ENCODE measurements at regions not wholly inside any gene's neighbourhood (a gene's known extent, or its start where the extent isn't known, plus 50 kb on each side); places are given as distances from the start of the nearest gene placed in this dataset.

- DNase-seq (ENCODE audit: low spot score): no peak
- Mint-ChIP-seq H3K9me3 (ENCODE audit: low read depth) (no peaks in the 10 kb centered on the region), H3K4me3 (ENCODE audit: unreplicated experiment) (no peak overlapping the region), H3K36me3 (ENCODE audit: low read depth) (no peaks in the 10 kb centered on the region), H3K27me3 (ENCODE audit: low read depth) (no peaks in the 10 kb centered on the region), H3K4me1 (ENCODE audit: low read depth) (peaks cover 36% of the 10 kb centered on the region), H3K27ac (ENCODE audit: unreplicated experiment) (no peak overlapping the region)
- no peak for TF ChIP-seq CTCF (IDR thresholded peaks at IDR 0.05)
Measured at GRCh38 chr2:71787108-71787415, 333.7 kb downstream of the DYSF start.

- no peak overlapping the region for H3K4me3 Mint-ChIP-seq (ENCODE audit: unreplicated experiment)
- no peaks in the 10 kb centered on the region for H3K27me3 Mint-ChIP-seq (ENCODE audit: low read depth)
- no peak for DNase-seq (ENCODE audit: low spot score)
- H3K36me3 Mint-ChIP-seq (ENCODE audit: low read depth): no peaks in the 10 kb centered on the region
- H3K9me3 Mint-ChIP-seq (ENCODE audit: low read depth): no peaks in the 10 kb centered on the region
- TF ChIP-seq CTCF (IDR thresholded peaks at IDR 0.05): no peak
- no peak overlapping the region for H3K27ac Mint-ChIP-seq (ENCODE audit: unreplicated experiment)
- peaks cover 39% of the 10 kb centered on the region for H3K4me1 Mint-ChIP-seq (ENCODE audit: low read depth)
Measured at GRCh38 chr2:71786291-71787107, 333.1 kb downstream of the DYSF start.

- peaks cover 40% of the 10 kb centered on the region for H3K4me1 Mint-ChIP-seq (ENCODE audit: low read depth)
- H3K27me3 Mint-ChIP-seq (ENCODE audit: low read depth): peaks cover 5% of the 10 kb centered on the region
- no peak overlapping the region for H3K27ac Mint-ChIP-seq (ENCODE audit: unreplicated experiment)
- H3K36me3 Mint-ChIP-seq (ENCODE audit: low read depth): no peaks in the 10 kb centered on the region
- H3K9me3 Mint-ChIP-seq (ENCODE audit: low read depth): no peaks in the 10 kb centered on the region
- no peak for TF ChIP-seq CTCF (IDR thresholded peaks at IDR 0.05)
- DNase-seq (ENCODE audit: low spot score): no peak
- no peak overlapping the region for H3K4me3 Mint-ChIP-seq (ENCODE audit: unreplicated experiment)
Measured at GRCh38 chr2:71785516-71785981, 332.2 kb downstream of the DYSF start.

- peaks cover 5% of the 10 kb centered on the region for H3K27me3 Mint-ChIP-seq (ENCODE audit: low read depth)
- no peaks in the 10 kb centered on the region for H3K9me3 Mint-ChIP-seq (ENCODE audit: low read depth)
- DNase-seq (ENCODE audit: low spot score): no peak
- H3K36me3 Mint-ChIP-seq (ENCODE audit: low read depth): no peaks in the 10 kb centered on the region
- no peak overlapping the region for H3K4me3 Mint-ChIP-seq (ENCODE audit: unreplicated experiment)
- peak; percentile 35 for TF ChIP-seq CTCF (IDR thresholded peaks at IDR 0.05)
- H3K27ac Mint-ChIP-seq (ENCODE audit: unreplicated experiment): peak overlapping the region; percentile 42
- peaks cover 40% of the 10 kb centered on the region for H3K4me1 Mint-ChIP-seq (ENCODE audit: low read depth)
Measured at GRCh38 chr2:71784734-71785511, 331.6 kb downstream of the DYSF start.

- no peaks in the 10 kb centered on the region for H3K36me3 Mint-ChIP-seq (ENCODE audit: low read depth)
- DNase-seq (ENCODE audit: low spot score): no peak
- peaks cover 5% of the 10 kb centered on the region for H3K27me3 Mint-ChIP-seq (ENCODE audit: low read depth)
- peak overlapping the region; percentile 22 for H3K27ac Mint-ChIP-seq (ENCODE audit: unreplicated experiment)
- TF ChIP-seq CTCF (IDR thresholded peaks at IDR 0.05): no peak
- no peak overlapping the region for H3K4me3 Mint-ChIP-seq (ENCODE audit: unreplicated experiment)
- H3K4me1 Mint-ChIP-seq (ENCODE audit: low read depth): peaks cover 40% of the 10 kb centered on the region
- H3K9me3 Mint-ChIP-seq (ENCODE audit: low read depth): no peaks in the 10 kb centered on the region
Measured at GRCh38 chr2:71783815-71784214, 330.5 kb downstream of the DYSF start.
